SH-SY5Y (cell line): ENCODE measurements at regions not wholly inside any gene's neighbourhood (a gene's known extent, or its start where the extent isn't known, plus 50 kb on each side); places are given as distances from the start of the nearest gene placed in this dataset.

ENCODE experiments used
- GATA2 ChIP-seq: IDR thresholded peaks from 2 replicates; pipeline ENCODE4 v1.6.1; 2011; ENCODE audit warnings: mild to moderate bottlenecking, low read depth, low read length
- GATA3 ChIP-seq: IDR thresholded peaks from 2 replicates; pipeline ENCODE4 v1.6.1; 2011; ENCODE audit warnings: low read depth, mild to moderate bottlenecking, low read length, moderate library complexity

DNA sequence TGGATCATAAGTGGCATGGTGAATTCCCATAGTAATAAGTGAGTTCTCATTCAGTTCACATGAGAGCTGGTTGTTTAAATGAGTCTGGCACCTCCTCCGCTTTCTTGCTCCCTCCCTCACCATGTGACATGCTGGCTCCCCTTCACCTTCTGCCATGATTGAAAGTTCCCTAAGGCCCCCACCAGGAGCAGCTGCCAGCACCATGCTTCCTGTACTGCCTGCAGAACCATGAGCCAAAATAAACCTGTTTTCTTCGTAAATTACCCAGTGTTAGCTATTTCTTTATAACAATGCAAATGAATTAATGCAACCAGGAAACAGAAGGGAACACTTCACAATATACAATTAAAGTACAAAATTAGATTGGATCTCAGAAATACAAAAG, 257.0 kb downstream of the MREG start:
- TF ChIP-seq GATA3: no peak
- TF ChIP-seq GATA2: no peak

DNA sequence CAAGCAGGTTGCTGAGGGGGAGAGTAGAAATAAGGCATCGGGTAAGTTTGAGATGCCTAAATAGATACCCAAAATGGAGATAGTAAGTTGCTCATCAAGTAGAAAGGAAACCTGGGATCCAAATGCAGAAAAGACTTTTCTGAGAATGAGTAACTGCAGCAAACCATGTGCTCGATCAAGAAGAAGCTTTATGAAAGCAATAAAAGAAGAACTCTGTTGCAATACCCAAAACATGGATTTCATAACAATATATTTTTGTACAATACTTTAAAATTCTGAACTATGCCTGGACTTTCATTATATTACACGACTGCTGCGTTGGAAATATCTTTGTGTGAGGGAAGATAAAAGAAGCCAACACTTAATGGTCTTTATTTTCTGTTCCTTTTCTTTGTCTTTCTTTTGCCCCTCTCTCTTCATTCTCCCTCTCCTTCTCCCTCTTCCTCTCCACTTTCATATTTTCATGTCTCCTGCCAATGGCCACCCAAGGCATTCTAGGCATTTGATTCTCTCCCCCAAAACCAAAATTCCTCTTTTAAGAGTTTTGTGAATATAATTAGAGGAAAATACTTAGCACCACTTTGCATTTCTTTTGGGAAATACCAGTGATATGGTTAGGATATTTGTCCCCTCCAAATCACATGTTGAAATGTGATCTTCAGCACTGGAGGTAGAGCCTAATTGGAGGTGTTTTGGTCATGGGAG, 257.6 kb downstream of the MREG start:
- TF ChIP-seq GATA2 (no peak), GATA3 (no peak)

DNA sequence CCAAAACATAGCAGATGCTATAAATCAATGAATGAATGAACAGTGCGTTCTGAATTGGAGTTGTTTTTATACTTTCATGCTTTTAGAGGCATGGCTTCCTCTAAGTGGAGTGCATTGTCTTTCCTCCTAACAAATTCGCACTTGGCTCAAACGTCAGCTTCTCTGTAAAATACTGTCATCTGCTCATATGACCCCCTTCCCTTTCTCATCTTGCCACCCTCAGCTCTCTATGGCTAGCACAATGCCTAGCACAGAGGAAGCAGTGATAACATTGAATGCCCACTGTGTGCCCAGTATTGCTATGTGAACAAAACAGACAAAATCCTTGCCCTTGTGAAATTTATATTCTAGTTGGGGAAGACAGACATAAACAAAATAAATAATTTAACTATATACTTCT, 258.8 kb downstream of the MREG start:
- no peak for TF ChIP-seq GATA3
- TF ChIP-seq GATA2: no peak

DNA sequence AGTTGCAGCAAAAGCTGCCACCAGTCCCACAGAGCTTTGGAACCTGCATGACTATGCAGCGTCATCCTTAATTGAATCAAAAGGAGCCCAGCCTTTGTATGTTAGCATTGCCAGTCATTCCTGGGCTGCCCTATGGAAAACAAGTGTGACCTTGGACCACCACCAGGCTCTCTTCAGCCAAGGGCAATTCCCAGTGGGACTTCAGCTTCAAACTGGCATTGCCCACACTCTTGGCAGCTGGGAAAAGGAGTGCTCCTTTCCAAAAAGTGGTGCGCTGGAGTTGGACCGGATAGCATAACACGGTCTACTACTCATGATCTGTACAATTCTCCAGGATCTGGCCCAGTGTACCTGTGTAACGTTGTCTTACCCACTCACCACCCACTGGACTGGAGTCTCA, 259.5 kb downstream of the MREG start:
- TF ChIP-seq GATA2 (no peak), GATA3 (no peak)

DNA sequence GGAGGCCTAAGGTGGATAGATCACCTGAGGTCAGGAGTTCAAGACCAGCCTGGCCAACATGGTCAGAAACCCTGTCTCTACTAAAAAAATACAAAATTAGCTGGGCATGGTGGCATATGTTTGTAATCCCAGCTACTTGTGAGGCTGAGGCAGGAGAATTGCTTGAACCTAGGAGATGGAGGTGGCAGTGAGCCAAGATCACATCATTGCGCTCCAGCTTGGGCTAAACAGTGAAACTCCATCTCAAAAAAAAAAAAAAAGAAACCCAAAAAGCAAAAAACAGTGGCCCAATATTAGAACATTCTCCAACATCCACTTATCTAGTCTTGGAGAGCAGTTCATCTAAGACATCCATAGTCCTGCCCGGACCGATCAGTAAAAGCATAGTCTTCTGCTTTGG, 260.4 kb downstream of the MREG start:
- TF ChIP-seq GATA3: no peak
- TF ChIP-seq GATA2: no peak

DNA sequence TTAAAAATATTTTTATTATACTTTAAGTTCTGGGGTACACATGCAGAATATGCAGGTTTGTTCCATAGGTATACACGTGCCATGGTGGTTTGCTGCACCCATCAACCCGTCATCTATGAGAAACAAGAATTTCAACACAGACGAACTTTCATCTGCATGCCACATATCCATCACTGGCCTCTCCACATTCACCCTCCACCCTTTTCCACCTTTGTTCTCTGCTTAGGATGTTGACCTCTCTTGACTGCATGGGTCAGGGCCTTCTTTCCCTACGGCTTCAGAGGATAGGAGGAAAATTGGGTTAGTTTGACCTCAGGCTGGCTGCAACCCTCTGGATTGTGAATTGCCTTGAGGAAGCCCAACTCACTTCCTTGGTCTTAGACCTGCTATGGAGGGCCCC, 260.9 kb downstream of the MREG start:
- TF ChIP-seq GATA3 (no peak), GATA2 (no peak)

DNA sequence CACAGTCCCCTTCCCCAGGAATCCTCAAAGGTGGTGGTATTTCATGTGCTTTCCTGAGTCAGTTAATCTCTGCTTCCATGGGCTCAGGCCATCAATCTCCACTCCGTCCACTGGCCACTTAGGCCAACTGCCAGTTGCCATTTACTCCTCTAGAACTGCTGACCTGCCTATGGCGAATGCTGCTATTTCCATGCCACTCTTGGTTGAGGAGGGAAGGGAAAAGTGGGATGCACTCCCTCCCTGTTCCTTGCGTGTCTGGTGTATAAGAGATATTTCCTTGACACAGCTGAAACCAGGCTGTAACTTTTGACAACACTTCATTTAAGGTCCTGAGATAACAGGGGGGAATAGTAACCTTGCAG, 261.5 kb downstream of the MREG start:
- TF ChIP-seq GATA2 (no peak), GATA3 (no peak)

DNA sequence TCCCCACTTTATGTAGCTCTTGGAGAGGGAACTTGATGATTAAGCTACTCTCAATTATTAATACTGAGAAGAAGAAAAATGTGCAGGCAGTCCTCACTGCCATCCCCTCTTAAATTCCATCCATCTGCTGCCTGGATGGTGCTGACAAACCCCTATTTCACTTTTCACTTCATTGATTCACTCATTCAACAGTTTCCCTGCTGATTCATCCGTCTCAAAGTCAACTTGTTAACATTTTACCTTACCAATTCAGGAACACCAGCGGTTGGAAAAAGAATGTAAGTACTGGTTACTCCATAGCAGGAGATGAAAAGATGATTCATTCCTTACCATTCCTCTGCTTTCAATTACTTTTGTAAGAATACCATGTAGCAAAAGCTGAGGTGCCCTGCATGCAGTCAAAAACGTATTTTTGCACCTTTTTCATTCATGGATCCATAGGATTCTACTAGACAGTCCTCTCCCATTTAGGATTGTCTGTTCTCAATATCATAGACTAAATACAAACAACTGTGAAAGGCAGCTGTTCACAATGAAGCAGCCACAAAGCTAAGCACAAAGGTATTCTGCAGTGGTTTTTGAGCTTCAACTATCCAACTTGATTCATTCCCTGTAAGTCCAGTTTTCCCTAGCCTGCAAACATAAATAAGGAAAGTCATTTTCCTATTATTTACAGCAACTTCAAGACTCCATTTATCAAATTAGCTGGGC, 262.0 kb downstream of the MREG start:
- TF ChIP-seq GATA2 (no peak), GATA3 (no peak)

DNA sequence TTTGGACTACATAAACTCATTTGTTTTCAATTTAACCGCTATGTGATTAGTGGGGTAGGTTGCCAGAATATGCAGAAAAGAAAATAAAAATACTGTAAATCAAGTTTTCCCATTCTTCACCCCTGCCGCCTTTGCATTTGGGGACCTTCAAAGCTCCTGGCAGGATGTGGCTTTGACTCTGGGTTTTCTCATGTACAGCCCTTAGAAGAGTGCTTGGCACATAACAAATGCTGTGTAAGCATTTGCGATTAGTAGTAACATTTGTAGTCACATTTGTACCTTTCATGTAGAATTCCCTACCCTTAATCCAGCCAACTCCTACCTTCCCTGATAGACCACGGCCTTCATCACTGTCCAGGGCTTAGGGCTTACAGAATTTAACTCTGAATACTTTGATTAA, 262.6 kb downstream of the MREG start:
- no peak for TF ChIP-seq GATA3
- no peak for TF ChIP-seq GATA2

DNA sequence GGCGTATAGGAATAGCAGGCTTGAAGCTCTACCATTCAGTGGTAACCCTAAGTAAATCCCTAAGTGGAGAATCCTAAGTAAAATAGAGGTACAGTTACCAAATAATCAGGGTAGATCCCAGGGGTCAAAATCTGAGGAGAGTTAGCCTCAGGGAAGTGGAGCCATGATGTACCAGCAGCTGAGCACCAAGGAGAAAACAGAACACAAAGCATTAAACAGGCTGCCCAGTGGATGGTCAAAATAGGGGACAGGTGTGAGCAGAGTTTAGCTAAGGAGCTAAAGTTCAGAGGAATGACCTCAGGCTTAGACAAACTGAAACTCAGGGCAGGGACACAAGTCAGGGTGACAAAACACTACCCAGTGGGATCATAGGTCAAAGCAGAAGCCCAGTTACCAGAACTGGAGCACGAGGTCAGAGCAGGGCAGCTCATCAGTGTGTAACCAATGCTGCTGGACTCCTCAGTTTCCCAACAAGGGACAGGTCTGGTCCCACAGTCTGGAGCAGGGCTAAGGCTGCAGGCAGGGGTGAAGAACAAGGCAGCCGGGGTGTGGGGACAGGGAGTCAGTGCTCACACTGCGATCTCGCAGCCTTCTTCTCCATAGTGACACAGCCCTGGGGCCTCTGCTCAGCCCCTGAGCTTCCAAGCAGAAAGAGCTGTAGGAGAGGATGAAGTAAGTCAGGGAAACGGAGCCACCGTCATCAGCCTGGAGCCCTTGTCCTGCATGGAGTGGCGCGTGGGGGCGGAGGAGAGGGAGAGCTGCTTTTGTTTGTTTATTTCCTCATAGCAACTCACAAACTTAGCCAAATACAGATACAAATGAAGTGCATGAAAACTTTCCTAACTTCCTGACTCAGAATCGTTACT, 264.0 kb downstream of the MREG start:
- no peak for TF ChIP-seq GATA2
- TF ChIP-seq GATA3: no peak

DNA sequence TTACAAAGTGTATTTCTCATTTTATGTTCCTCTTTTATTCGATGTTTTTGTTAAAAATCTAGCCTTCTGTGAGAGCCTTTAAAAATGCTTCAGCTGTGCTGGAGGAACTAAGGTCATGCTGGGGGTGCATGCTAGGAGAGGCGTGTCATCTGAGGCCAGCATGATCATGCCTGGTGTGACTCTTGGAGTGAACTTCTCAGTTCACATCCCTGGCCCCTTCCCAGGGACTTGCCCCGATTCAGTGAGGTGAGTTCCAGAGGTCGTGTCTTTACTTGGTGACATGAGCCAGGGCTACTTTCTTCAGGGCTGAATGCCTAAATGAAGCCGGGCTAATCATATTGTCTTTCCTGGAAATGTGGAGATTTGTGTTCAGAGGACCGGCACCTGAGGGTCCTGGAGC, 264.9 kb downstream of the MREG start:
- TF ChIP-seq GATA3 (no peak), GATA2 (no peak)

DNA sequence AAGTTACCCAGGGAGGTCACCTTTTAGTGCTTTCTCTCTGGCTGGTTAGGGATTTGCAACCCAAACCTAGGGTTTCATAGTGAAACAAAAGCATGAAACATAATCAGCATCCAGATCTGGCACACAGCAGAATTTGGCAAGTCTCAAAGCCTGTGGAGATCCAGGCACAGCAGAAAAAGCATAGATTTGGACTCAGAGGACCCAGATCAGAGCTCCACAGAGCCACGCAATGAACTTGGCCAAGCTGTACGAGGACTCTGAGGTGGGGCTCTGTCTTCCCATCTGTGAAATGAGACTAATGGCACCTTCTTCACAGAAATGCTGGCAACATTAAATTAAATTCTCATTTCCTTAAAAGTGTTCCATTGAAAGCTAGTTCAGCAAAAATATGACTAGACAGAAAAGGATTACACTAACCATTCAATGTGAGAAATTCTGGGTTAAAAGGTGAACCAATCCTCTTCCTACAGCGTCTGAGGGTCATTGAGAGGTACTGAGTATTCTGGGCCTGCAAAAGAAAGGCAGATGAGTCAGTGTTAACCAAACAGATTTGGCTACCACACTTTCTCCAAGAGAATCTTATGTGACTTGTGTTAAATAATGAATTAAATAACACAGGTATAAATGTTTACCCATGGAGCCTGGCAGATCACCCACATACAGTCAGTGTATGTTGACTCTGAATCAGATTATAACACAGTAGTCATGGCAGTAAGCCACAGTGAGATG, 266.3 kb downstream of the MREG start:
- TF ChIP-seq GATA2: no peak
- TF ChIP-seq GATA3: no peak

DNA sequence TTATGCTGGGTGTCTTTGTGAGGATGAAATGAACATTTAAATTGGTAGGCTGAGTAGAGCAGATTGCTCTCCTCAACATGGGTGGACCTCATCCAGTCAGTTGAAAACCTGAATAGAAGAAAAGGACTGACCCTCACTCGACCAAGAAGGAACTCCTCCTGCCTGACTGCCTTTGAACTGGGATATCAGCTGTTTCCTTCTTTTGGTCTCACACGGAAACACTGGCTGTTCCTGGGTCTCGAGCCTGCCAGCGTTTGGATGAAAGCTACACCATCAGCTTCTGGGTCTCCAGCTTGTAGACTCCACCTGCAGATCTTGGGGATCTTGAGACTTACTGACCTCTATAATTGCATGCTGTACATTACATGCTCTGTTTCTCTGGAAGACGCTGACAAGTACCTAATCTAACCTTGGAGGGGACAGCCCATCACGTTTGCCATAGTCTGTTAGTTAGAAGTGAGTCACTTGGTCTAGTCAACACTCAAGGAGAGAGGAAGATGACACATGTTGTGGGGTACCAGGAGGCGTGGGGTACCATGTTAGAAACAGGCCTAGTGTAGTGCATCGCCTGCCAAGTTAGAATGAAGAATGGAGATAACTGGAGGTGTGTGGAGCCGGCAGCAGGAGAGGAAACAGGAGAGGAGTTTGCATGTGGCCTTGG, 267.0 kb downstream of the MREG start:
- TF ChIP-seq GATA3 (no peak), GATA2 (no peak)

DNA sequence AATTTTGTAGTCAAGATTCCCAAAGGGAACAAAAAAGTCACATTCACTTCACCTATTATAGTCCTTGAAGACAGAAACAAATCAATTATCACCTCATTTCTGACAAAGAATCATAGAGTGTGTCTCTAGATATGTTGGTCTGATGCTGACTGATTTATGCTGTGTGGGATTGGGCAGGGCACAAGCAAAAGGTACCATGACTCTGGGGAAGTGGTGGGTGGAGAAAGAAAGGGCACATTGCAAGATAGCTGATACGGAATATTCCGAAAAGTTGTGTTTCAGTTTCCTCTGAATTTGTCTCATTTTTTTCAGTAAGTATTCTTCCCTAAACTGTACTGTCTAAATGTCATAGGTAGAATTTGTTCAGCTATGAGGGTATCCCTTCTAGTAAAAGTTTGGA, 268.0 kb downstream of the MREG start:
- TF ChIP-seq GATA3 (no peak), GATA2 (no peak)

DNA sequence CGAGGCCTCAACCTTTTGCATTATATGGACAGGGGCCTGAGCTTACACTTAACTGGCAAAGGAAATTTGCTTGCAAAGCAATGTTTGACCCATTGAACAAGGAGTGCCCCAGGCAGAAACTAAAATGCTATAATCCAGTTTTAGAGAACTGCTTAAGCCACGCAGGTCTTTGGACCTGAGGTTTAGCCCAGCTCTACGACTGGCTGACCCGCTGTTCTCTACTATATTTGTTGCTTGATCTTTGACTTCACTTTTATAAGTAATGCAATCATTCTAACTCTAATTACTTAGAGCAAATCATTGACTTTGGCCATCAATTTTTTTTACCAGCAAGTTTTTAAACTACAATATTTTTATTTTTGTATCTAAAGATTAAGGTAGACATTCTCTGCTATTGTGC, 268.8 kb downstream of the MREG start:
- TF ChIP-seq GATA2 (no peak), GATA3 (no peak)

DNA sequence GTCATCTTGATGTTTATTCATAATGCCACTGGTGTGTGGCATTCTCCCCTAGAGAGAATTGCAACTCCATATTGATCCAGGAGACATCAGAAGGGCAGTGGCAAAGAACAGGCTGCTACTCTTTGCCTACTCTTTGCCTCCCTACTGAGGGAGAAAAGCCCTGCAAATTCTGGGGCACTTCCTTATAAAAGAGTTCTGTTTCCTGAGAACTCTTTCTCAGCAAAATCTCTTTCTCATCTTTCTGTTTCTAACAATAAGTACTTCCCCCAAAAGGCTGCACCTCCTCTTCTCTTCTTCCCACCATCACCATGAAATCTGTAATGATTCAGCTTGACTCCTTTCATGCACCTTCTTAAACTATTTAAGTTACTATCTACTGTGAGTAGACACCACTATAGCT, 270.3 kb downstream of the MREG start:
- TF ChIP-seq GATA2 (no peak), GATA3 (no peak)
